ENCODE measurements at regions not wholly inside any gene's neighbourhood (a gene's known extent, or its start where the extent isn't known, plus 50 kb on each side); places are given as distances from the start of the nearest gene placed in this dataset.
"Not testable (repeated sequence)": the region's sequence is repeated elsewhere in the genome, so short reads cannot be mapped to it uniquely, and the experiment has no call there.

GRCh38 chr18:15066434-15066833, 318.5 kb downstream of the ANKRD30B start:
- DNase-seq, result not testable (repeated sequence)

GRCh38 chr18:15071311-15071710, 323.3 kb downstream of the ANKRD30B start:
- DNase-seq, result not testable (repeated sequence)

Measured in T1000 (cell line).